ENCODE measurements at regions not wholly inside any gene's neighbourhood (a gene's known extent, or its start where the extent isn't known, plus 50 kb on each side); places are given as distances from the start of the nearest gene placed in this dataset.

DNA sequence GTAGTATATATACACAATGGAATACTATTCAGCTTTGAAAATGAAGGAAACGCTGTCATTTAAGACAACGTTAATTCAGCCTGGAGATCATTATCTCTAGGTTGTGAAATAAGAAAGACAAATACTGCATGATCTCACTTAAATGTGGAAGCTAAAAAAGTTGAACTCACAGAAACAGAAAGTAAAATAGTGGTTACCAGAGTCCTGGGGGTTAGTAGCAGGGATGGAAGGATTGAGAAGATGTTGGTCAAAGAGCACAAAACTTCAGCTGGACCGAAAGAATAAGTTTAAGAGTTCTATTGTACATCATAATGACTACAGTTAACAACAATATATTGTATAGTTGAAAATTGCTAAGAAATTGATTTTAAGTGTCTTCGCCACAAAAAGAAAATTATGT is 670.3 kb downstream of the NR4A2 start:
- Histone ChIP-seq H2BK120ac (ENCODE audit: low read depth, low read length) (no peak overlapping the region), H4K8ac (ENCODE audit: low read depth in 2 of 2, low read length in 2 of 2) (no peak overlapping the region), H3K79me1 (ENCODE audit: low read depth in 1 of 2, low read length in 2 of 2) (no peaks in the 10 kb centered on the region), H3K18ac (ENCODE audit: low read depth, low read length) (no peak overlapping the region), H3K4me3 (ENCODE audit: insufficient read depth, low read depth, low read length) (no peak overlapping the region), H3K56ac (ENCODE audit: extremely low read depth, insufficient read depth, low read length) (no peak overlapping the region), H3K4me1 (ENCODE audit: control insufficient read depth, insufficient read depth, low read length) (no peaks in the 10 kb centered on the region), H2AFZ (replicated peaks; ENCODE audit: low read length, poor library complexity) (no peak overlapping the region), H2AK5ac (ENCODE audit: low read depth, low read length) (no peak overlapping the region), H3K27me3 (ENCODE audit: control insufficient read depth, insufficient read depth, low read length) (no peaks in the 10 kb centered on the region), H4K20me1 (ENCODE audit: insufficient read depth, low read length) (no peaks in the 10 kb centered on the region), H2AK9ac (replicated peaks; ENCODE audit: low read depth, low read length, poor library complexity) (no peak overlapping the region), H3K23ac (ENCODE audit: low read depth, low read length) (no peak overlapping the region), H3K9me3 (ENCODE audit: control insufficient read depth, insufficient read depth, low read length) (peaks cover 4% of the 10 kb centered on the region), H3K4ac (ENCODE audit: low read depth, low read length) (no peak overlapping the region), H3K36me3 (ENCODE audit: control insufficient read depth, insufficient read depth, low read length) (no peaks in the 10 kb centered on the region), H2BK15ac (ENCODE audit: low read depth, low read length) (no peak overlapping the region), H4K5ac (ENCODE audit: low read depth, low read length) (no peak overlapping the region), H3K9me1 (ENCODE audit: insufficient read depth, low read length) (no peaks in the 10 kb centered on the region), H4K91ac (ENCODE audit: insufficient read depth, low read depth, low read length) (no peak overlapping the region), H2BK5ac (ENCODE audit: low read depth, low read length, poor library complexity, severe bottlenecking) (no peak overlapping the region), H2BK20ac (ENCODE audit: low read depth, low read length) (no peak overlapping the region), H3K9ac (ENCODE audit: low read depth, low read length) (no peak overlapping the region), H3K27ac (ENCODE audit: insufficient read depth, low read length) (no peak overlapping the region), H3K14ac (replicated peaks; ENCODE audit: low read depth, low read length) (no peak overlapping the region), H3K4me2 (ENCODE audit: low read depth, low read length) (no peak overlapping the region)
- no TSS peak for BruUV-seq (replicated peaks)
- dilution Hi-C loops (cut with HindIII; ENCODE audit: low sequenced_read_pairs, unreplicated experiment): no loop called here
- no peak for DNase-seq
- WGBS, 2 experiments (ENCODE audit: extremely low coverage in 2 of 2, insufficient read length in 1 of 2): no CpG with 5 or more reads among the region's 4 CpGs
- intact Hi-C loops (cut with micrococcal nuclease): no loop called here
- POLR2A ChIA-PET (ENCODE audit: unreplicated experiment): no interaction called here
- ATAC-seq (ENCODE audit: low read depth): no peak
- TF ChIP-seq USF2 (IDR thresholded peaks at IDR 0.05; ENCODE audit: low read depth, low read length): no peak
- no peak for TF ChIP-seq RFX5 (IDR thresholded peaks at IDR 0.05; ENCODE audit: low read depth, low read length)
- TF ChIP-seq MAZ (IDR thresholded peaks at IDR 0.05; ENCODE audit: borderline replicate concordance, low read depth, low read length): no peak
- TF ChIP-seq CEBPB (IDR thresholded peaks at IDR 0.05; ENCODE audit: low read depth, low read length): no peak
- no peak for TF ChIP-seq NFE2L2 (IDR thresholded peaks at IDR 0.05; ENCODE audit: low read depth, low read length)
- no peak for TF ChIP-seq BHLHE40 (IDR thresholded peaks at IDR 0.05; ENCODE audit: low read depth, low read length)
- TF ChIP-seq RCOR1 (IDR thresholded peaks at IDR 0.05; ENCODE audit: insufficient replicate concordance, low read length): no peak
- in situ Hi-C loops (cut with MboI; ENCODE audit: low sequenced_read_pairs): no loop called here
- CTCF ChIA-PET: no interaction called here

Data from IMR-90 (cell line).